Right lobe of liver (tissue), 6 donors: ENCODE measurements at regions not wholly inside any gene's neighbourhood (a gene's known extent, or its start where the extent isn't known, plus 50 kb on each side); places are given as distances from the start of the nearest gene placed in this dataset.
"Not testable (repeated sequence)": the region's sequence is repeated elsewhere in the genome, so short reads cannot be mapped to it uniquely, and the experiment has no call there.

Experiments used
- ATAC-seq, 4 donors: fragments of 200-7000 bp; cut with Tn5 transposase; one replicate each; pipeline ENCODE4 v1.9.1; 2020; ENCODE audit warnings: mild to moderate bottlenecking in 4 of 4, moderate library complexity in 4 of 4
- DNase-seq, 3 donors: peaks; one replicate each; pipeline ENCODE4 v3.0.0-alpha.2; 2020
- H3K27ac ChIP-seq, 3 donors: fragments of 200-600 bp; one replicate each; pipeline ENCODE4 v1.8.0; 2022
- H3K27me3 ChIP-seq, 2 donors: fragments of 200-600 bp; one replicate each; pipeline ENCODE4 v1.8.0; 2022
- H3K36me3 ChIP-seq, 4 donors: fragments of 200-600 bp; sonication (generic) in 1 of 4; one replicate each; pipeline versions ENCODE4 v1.5.1 to v1.8.0; 2017 to 2022; ENCODE audit warnings: control low read depth in 1 of 4
- H3K4me1 ChIP-seq, 4 donors: fragments of 200-600 bp; sonication (generic) in 1 of 4; one replicate each; pipeline versions ENCODE4 v1.5.1 to v1.8.0; 2017 to 2022; ENCODE audit warnings: control low read depth in 1 of 4
- H3K4me3 ChIP-seq, 3 donors: fragments of 200-600 bp; one replicate each; pipeline ENCODE4 v1.8.0; 2022
- H3K9me3 ChIP-seq, 4 donors: fragments of 200-600 bp; sonication (generic) in 1 of 4; one replicate each; pipeline versions ENCODE4 v1.5.1 to v1.8.0; 2017 to 2022; ENCODE audit warnings: control low read depth in 1 of 4
- POLR2A ChIP-seq: fragments of 450-650 bp; IDR thresholded peaks from one replicate; pipeline ENCODE4 v1.6.1; 2017; ENCODE audit warnings: antibody characterized with exemption, mild to moderate bottlenecking
- WGBS: methylation state at CpG from one replicate; pipeline ENCODE4 v1.1.6; 2018; ENCODE audit warnings: low coverage, low lambda C conversion rate; ENCODE audit not compliant: insufficient coverage; ENCODE audit errors: missing lambda C conversion rate; 5-methylcytosine and 5-hydroxymethylcytosine counted together
- intact Hi-C, 2 donors: fragments of 100-400 bp; cut with DNase I; formaldehyde crosslinking; loops; one replicate each; pipeline versions ENCODE4 v1.11.2 to v1.14.1; 2022
- TF ChIP-seq, protein P1 (sequence below), 4 donors: fragments of 200-600 bp in 3 of 4; fragments of 450-650 bp in 1 of 4; IDR thresholded peaks; one replicate each; pipeline versions ENCODE4 v1.5.1 to v1.8.0; 2016 to 2022; ENCODE audit warnings: antibody characterized with exemption in 4 of 4, mild to moderate bottlenecking in 2 of 4
- donor health status: DM: no; HTN: yes; CAD: no.
- donor health status: DM: no; HTN: no; CAD: no.
- donor health status: DM: no; HTN: no; CAD: no.
- donor health status: DM: no; HTN: yes; CAD: no.
- donor health status: DM: no; HTN: yes; CAD: no.

GRCh38 chr3:190959077-190959476, 96.6 kb upstream of the GMNC start:
- no peaks in the 10 kb centered on the region for H3K9me3 ChIP-seq
- intact Hi-C loops, result no loop called here
- ATAC-seq (no peak), DNase-seq (no peak)
- H3K4me3 ChIP-seq, result no peak overlapping the region
- no peak for TF ChIP-seq POLR2A
- TF ChIP-seq, protein P1, sequence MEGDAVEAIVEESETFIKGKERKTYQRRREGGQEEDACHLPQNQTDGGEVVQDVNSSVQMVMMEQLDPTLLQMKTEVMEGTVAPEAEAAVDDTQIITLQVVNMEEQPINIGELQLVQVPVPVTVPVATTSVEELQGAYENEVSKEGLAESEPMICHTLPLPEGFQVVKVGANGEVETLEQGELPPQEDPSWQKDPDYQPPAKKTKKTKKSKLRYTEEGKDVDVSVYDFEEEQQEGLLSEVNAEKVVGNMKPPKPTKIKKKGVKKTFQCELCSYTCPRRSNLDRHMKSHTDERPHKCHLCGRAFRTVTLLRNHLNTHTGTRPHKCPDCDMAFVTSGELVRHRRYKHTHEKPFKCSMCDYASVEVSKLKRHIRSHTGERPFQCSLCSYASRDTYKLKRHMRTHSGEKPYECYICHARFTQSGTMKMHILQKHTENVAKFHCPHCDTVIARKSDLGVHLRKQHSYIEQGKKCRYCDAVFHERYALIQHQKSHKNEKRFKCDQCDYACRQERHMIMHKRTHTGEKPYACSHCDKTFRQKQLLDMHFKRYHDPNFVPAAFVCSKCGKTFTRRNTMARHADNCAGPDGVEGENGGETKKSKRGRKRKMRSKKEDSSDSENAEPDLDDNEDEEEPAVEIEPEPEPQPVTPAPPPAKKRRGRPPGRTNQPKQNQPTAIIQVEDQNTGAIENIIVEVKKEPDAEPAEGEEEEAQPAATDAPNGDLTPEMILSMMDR (IDR thresholded peaks at IDR 0.05), result no peak
- H3K4me1 ChIP-seq, result no peaks in the 10 kb centered on the region
- no peaks in the 10 kb centered on the region for H3K27me3 ChIP-seq
- no CpG with 5 or more reads among the region's 1 CpG for WGBS
- H3K36me3 ChIP-seq, result no peaks in the 10 kb centered on the region
- no peak overlapping the region for H3K27ac ChIP-seq

DNA sequence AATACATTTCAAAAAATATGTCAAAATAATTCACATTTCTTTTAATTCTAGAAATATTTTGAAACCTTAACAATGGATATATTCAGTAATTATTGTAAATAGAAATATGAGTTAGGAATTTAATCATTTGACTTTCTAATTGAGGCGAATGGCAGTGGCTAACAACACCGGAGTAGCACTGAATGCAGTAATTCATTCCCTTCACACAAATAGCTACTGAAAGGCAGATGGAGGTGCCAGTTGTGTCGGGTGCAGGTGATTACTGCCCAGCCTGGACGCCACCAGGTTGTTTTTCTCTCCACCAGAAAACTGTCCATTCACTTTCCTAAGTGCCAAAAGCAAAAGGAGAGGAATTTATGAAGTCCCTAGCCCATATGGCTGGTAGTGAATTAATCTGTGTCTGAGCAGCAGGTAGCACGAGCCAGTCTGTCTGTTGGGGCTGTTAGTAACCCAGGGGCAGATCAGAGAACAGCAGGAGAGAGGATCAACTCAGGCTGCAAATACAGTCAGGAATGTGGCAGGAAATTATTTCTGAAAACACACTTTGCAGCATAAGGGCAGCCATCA, 79.3 kb upstream of the GMNC start:
- H3K27ac ChIP-seq, result no peak overlapping the region
- no peaks in the 10 kb centered on the region for H3K27me3 ChIP-seq
- DNase-seq (no peak), ATAC-seq (no peak)
- no peaks in the 10 kb centered on the region for H3K36me3 ChIP-seq
- no peaks in the 10 kb centered on the region for H3K9me3 ChIP-seq
- H3K4me1 ChIP-seq, result no peaks in the 10 kb centered on the region
- TF ChIP-seq, protein P1 (IDR thresholded peaks at IDR 0.05), result no peak
- no peak for TF ChIP-seq POLR2A
- H3K4me3 ChIP-seq, result no peak overlapping the region
- intact Hi-C loops, result no loop called here
- WGBS, result 53% methylated on average over 5 of the region's 5 CpGs

DNA sequence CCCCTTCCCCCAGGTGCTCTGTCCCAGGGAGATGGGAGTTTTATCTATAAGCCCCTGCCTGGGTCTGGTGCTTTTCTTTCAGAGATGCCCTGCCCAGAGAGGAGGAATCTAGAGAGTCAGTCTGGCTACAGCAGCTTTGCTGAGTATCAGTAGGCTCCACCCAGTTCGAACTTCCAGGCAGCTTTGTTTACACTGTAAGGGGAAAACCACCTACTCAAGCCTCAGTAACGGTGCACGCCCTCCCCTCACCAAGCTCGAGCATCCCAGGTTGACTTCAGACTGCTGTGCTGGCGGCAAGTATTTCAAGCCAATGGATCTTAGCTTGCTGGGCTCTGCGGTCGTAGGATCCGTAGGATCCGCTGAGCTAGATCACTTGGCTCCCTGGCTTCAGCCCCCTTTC, 72.1 kb upstream of the GMNC start:
- intact Hi-C loops, H3K27me3 ChIP-seq, H3K4me3 ChIP-seq, DNase-seq, H3K9me3 ChIP-seq, ATAC-seq, H3K27ac ChIP-seq, H3K4me1 ChIP-seq, H3K36me3 ChIP-seq: not testable (repeated sequence)
- no CpG with 5 or more reads among the region's 9 CpGs for WGBS

DNA sequence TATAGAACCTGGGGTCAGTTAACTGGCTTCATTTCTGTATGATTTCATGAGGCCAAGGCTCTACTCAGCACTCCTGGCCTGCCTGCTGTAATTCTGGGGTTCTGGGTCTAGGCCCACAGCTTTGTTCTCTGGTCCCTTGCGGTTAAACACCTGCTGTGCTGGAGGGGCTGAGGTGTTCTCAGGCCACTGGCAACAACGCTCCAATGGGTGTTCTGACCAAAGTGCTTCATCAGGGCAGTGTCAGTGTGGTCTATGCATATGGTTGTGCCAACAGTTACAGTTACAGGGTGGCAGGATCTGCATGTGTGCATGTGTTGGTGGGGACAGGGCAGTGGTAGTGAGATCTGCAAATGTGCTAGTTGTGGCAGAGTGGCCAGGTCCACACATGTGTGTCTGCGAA, 64.1 kb upstream of the GMNC start:
- DNase-seq, result no peak
- ATAC-seq, result no peak
- H3K9me3 ChIP-seq, result no peaks in the 10 kb centered on the region
- WGBS, result 40% methylated on average over 1 of the region's 3 CpGs
- intact Hi-C loops, result no loop called here
- TF ChIP-seq POLR2A, result no peak
- TF ChIP-seq, protein P1 (IDR thresholded peaks at IDR 0.05), result no peak
- no peaks in the 10 kb centered on the region for H3K4me1 ChIP-seq
- no peak overlapping the region for H3K27ac ChIP-seq
- H3K4me3 ChIP-seq, result no peak overlapping the region
- H3K27me3 ChIP-seq, result no peaks in the 10 kb centered on the region
- H3K36me3 ChIP-seq, result no peaks in the 10 kb centered on the region

GRCh38 chr3:190912736-190913135, 50.2 kb upstream of the GMNC start:
- intact Hi-C loops, result no loop called here
- Histone ChIP-seq H3K4me3 (no peak overlapping the region), H3K9me3 (no peaks in the 10 kb centered on the region), H3K4me1 (no peaks in the 10 kb centered on the region), H3K36me3 (no peaks in the 10 kb centered on the region), H3K27me3 (no peaks in the 10 kb centered on the region), H3K27ac (no peak overlapping the region)
- ATAC-seq, result no peak
- TF ChIP-seq, protein P1 (IDR thresholded peaks at IDR 0.05), result no peak
- TF ChIP-seq POLR2A, result no peak
- WGBS, result 64% methylated on average over 5 of the region's 5 CpGs
- DNase-seq, result no peak
